A673 (cell line): ENCODE measurements at regions not wholly inside any gene's neighbourhood (a gene's known extent, or its start where the extent isn't known, plus 50 kb on each side); places are given as distances from the start of the nearest gene placed in this dataset.
A peak's percentile ranks its signal among the peaks of the same experiment; 100 is the strongest.
"Not testable (repeated sequence)": the region's sequence is repeated elsewhere in the genome, so short reads cannot be mapped to it uniquely, and the experiment has no call there.

ENCODE experiments used
- BruUV-seq: library from RNA; stranded (reverse); fragments of 400-500 nt; replicated peaks from 2 replicates; lab custom pipeline; 2021; lab: Mats Ljungman, UMichigan
- CTCF ChIA-PET: fragments of 300-600 bp; sonication (Branson Sonifier 250); formaldehyde crosslinking; loops from one replicate; lab custom pipeline; 2022; ENCODE audit warnings: antibody characterized with exemption; lab: Charles Lee
- POLR2A ChIA-PET: fragments of 300-600 bp; sonication (Branson Sonifier 250); formaldehyde crosslinking; loops from one replicate; lab custom pipeline; 2022; ENCODE audit warnings: antibody characterized with exemption; ENCODE audit not compliant: low non-redundant PET; lab: Charles Lee
- DNase-seq: peaks from one replicate; pipeline ENCODE4 v3.0.0-alpha.2; 2015; ENCODE audit warnings: low spot score
- H3K27ac ChIP-seq: fragments of 200-600 bp; sonication (generic); 2 replicates; pipeline ENCODE4 v1.5.1; 2016; ENCODE audit warnings: mixed run types, low read depth, mild to moderate bottlenecking, mixed read lengths, antibody characterized with exemption, low read length; ENCODE audit not compliant: poor library complexity, severe bottlenecking
- H3K27me3 ChIP-seq: fragments of 200-600 bp; sonication (generic); replicated peaks from 2 replicates; pipeline ENCODE4 v1.6.1; 2017; ENCODE audit warnings: mixed run types, low read depth, mild to moderate bottlenecking, mixed read lengths, antibody characterized with exemption, low read length; ENCODE audit not compliant: insufficient read depth, poor library complexity
- H3K36me3 ChIP-seq: fragments of 200-600 bp; sonication (generic); 2 replicates; pipeline ENCODE4 v1.6.1; 2016; ENCODE audit warnings: mixed run types, mild to moderate bottlenecking, mixed read lengths, antibody characterized with exemption, low read length; ENCODE audit not compliant: insufficient read depth, poor library complexity, severe bottlenecking
- H3K4me1 ChIP-seq: fragments of 200-600 bp; sonication (generic); 2 replicates; pipeline ENCODE4 v1.6.1; 2017; ENCODE audit warnings: mixed run types, mild to moderate bottlenecking, mixed read lengths, antibody characterized with exemption, low read length; ENCODE audit not compliant: insufficient read depth, poor library complexity, severe bottlenecking
- H3K4me3 ChIP-seq: fragments of 200-600 bp; sonication (generic); 2 replicates; pipeline ENCODE4 v1.5.1; 2016; ENCODE audit warnings: low read depth, mixed run types, mild to moderate bottlenecking, mixed read lengths, low read length; ENCODE audit not compliant: poor library complexity, severe bottlenecking
- H3K9me3 ChIP-seq: fragments of 200-600 bp; sonication (generic); 2 replicates; pipeline ENCODE4 v1.6.1; 2016; ENCODE audit warnings: mixed run types, low read depth, mild to moderate bottlenecking, mixed read lengths, antibody characterized with exemption, low read length; ENCODE audit not compliant: poor library complexity, severe bottlenecking
- CTCF ChIP-seq: fragments of 300-800, 200-600 bp; sonication (generic); conservative IDR thresholded peaks from 2 replicates; pipeline ENCODE4 v1.5.1; 2017; ENCODE audit warnings: low read depth, mild to moderate bottlenecking, antibody characterized with exemption, low read length, moderate library complexity, mixed read lengths
- EZH2 ChIP-seq: fragments of 200-600 bp; sonication (generic); IDR thresholded peaks from 2 replicates; pipeline ENCODE4 v1.6.1; 2017; ENCODE audit warnings: borderline replicate concordance, low read depth, mild to moderate bottlenecking, mixed read lengths, antibody characterized with exemption, low read length; ENCODE audit not compliant: poor library complexity, severe bottlenecking
- intact Hi-C: fragments of 100-400 bp; cut with micrococcal nuclease; formaldehyde crosslinking; loops from one replicate; pipeline ENCODE4 v1.10.0; 2022; ENCODE audit not compliant: unreplicated experiment

GRCh38 chr21:14040386-14040785 is 170.4 kb downstream of the LIPI start:
- Histone ChIP-seq H3K9me3 (no peaks in the 10 kb centered on the region), H3K36me3 (no peaks in the 10 kb centered on the region), H3K4me1 (peaks cover 3% of the 10 kb centered on the region), H3K27ac (no peak overlapping the region), H3K27me3 (no peaks in the 10 kb centered on the region), H3K4me3 (no peak overlapping the region)
- BruUV-seq: no TSS peak
- ChIA-PET CTCF (no interaction called here), POLR2A (no interaction called here)
- no peak for DNase-seq
- TF ChIP-seq CTCF (no peak), EZH2 (no peak)
- intact Hi-C loops: no loop called here

- H3K27me3 ChIP-seq, H3K9me3 ChIP-seq, CTCF ChIA-PET, H3K4me1 ChIP-seq, BruUV-seq, DNase-seq, POLR2A ChIA-PET, H3K36me3 ChIP-seq, intact Hi-C loops: not testable (repeated sequence)
- Histone ChIP-seq H3K4me3 (peak overlapping the region; percentile 62), H3K27ac (peak overlapping the region; percentile 16)
Measured at GRCh38 chr21:14028619-14029018, 182.1 kb downstream of the LIPI start.

GRCh38 chr21:14027235-14027869 is 183.4 kb downstream of the LIPI start:
- H3K36me3 ChIP-seq, H3K9me3 ChIP-seq, H3K4me1 ChIP-seq, CTCF ChIA-PET, intact Hi-C loops, H3K27me3 ChIP-seq, POLR2A ChIA-PET: not testable (repeated sequence)
- Histone ChIP-seq H3K27ac (peak overlapping the region; percentile 77), H3K4me3 (peak overlapping the region; percentile 62)
- DNase-seq: peak; percentile 96
- TSS peak; percentile 54 for BruUV-seq

GRCh38 chr21:14020108-14020507 is 190.6 kb downstream of the LIPI start:
- DNase-seq, H3K9me3 ChIP-seq, POLR2A ChIA-PET, H3K36me3 ChIP-seq, BruUV-seq, CTCF ChIA-PET, H3K27ac ChIP-seq, H3K4me1 ChIP-seq, H3K27me3 ChIP-seq, intact Hi-C loops, H3K4me3 ChIP-seq: not testable (repeated sequence)

- H3K27ac ChIP-seq, H3K9me3 ChIP-seq, CTCF ChIA-PET, H3K27me3 ChIP-seq, H3K36me3 ChIP-seq, POLR2A ChIA-PET, DNase-seq, intact Hi-C loops, H3K4me1 ChIP-seq, H3K4me3 ChIP-seq, BruUV-seq: not testable (repeated sequence)
Measured at GRCh38 chr21:14015841-14016240, 194.9 kb downstream of the LIPI start.

GRCh38 chr21:14013623-14014498 is 196.9 kb downstream of the LIPI start:
- H3K27me3 ChIP-seq, H3K36me3 ChIP-seq, intact Hi-C loops, H3K4me3 ChIP-seq, CTCF ChIA-PET, H3K9me3 ChIP-seq, POLR2A ChIA-PET, H3K27ac ChIP-seq, DNase-seq, H3K4me1 ChIP-seq, BruUV-seq: not testable (repeated sequence)
